Loucy (cell line): ENCODE measurements at regions not wholly inside any gene's neighbourhood (a gene's known extent, or its start where the extent isn't known, plus 50 kb on each side); places are given as distances from the start of the nearest gene placed in this dataset.

ENCODE experiments used
- EZH2phosphoT487 ChIP-seq: fragments of 200-600 bp; IDR thresholded peaks from 2 replicates; pipeline ENCODE4 v1.6.1; 2018; ENCODE audit warnings: antibody characterized with exemption, mild to moderate bottlenecking, moderate library complexity, borderline replicate concordance
- TF ChIP-seq, protein P1 (sequence below): fragments of 200-600 bp; sonication (generic); conservative IDR thresholded peaks from 2 replicates; pipeline ENCODE4 v1.5.1; 2014; ENCODE audit warnings: mild to moderate bottlenecking, antibody characterized with exemption, low read length

GRCh38 chr16:22983614-22984013 lies 165.6 kb downstream of the USP31 start:
- TF ChIP-seq, protein P1, sequence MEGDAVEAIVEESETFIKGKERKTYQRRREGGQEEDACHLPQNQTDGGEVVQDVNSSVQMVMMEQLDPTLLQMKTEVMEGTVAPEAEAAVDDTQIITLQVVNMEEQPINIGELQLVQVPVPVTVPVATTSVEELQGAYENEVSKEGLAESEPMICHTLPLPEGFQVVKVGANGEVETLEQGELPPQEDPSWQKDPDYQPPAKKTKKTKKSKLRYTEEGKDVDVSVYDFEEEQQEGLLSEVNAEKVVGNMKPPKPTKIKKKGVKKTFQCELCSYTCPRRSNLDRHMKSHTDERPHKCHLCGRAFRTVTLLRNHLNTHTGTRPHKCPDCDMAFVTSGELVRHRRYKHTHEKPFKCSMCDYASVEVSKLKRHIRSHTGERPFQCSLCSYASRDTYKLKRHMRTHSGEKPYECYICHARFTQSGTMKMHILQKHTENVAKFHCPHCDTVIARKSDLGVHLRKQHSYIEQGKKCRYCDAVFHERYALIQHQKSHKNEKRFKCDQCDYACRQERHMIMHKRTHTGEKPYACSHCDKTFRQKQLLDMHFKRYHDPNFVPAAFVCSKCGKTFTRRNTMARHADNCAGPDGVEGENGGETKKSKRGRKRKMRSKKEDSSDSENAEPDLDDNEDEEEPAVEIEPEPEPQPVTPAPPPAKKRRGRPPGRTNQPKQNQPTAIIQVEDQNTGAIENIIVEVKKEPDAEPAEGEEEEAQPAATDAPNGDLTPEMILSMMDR = no peak
- no peak for TF ChIP-seq EZH2phosphoT487
